Endothelial cell of umbilical vein (primary cell): ENCODE measurements at regions not wholly inside any gene's neighbourhood (a gene's known extent, or its start where the extent isn't known, plus 50 kb on each side); places are given as distances from the start of the nearest gene placed in this dataset.

ENCODE experiments used
- CTCF ChIP-seq, 2 donors: IDR thresholded peaks; 1 replicate in 1 of 2; 2 replicates in 1 of 2; pipeline ENCODE4 v1.5.1; 2011; ENCODE audit warnings: low read length in 2 of 2, mild to moderate bottlenecking in 2 of 2, moderate library complexity in 2 of 2, control low read depth in 1 of 2, inconsistent platforms in 1 of 2, low read depth in 1 of 2; ENCODE audit not compliant: insufficient read depth in 1 of 2; ENCODE audit errors: extremely low read depth in 1 of 2
- JUN ChIP-seq: IDR thresholded peaks from 2 replicates; pipeline ENCODE4 v1.6.1; 2011; ENCODE audit warnings: borderline replicate concordance, low read depth; ENCODE audit not compliant: insufficient read length, insufficient read depth
- MAX ChIP-seq: IDR thresholded peaks from 2 replicates; pipeline ENCODE4 v1.6.1; 2011; ENCODE audit not compliant: insufficient read depth, insufficient read length
- POLR2AphosphoS5 ChIP-seq: IDR thresholded peaks from 2 replicates; pipeline ENCODE4 v1.6.1; 2012; ENCODE audit warnings: low read depth, mild to moderate bottlenecking, control low read depth, low read length, moderate library complexity; ENCODE audit not compliant: insufficient read depth

- TF ChIP-seq POLR2AphosphoS5 (no peak), CTCF (IDR thresholded peaks at IDR 0.05; ENCODE audit: extremely low read depth in 1 of 2, insufficient read depth in 1 of 2, low read depth in 1 of 2, low read length in 2 of 2) (no peak), JUN (no peak), MAX (no peak)
Observed at GRCh38 chr15:26146202-26146601, 283.1 kb upstream of the ATP10A start.
